SU-DHL-6 (cell line): ENCODE measurements at regions not wholly inside any gene's neighbourhood (a gene's known extent, or its start where the extent isn't known, plus 50 kb on each side); places are given as distances from the start of the nearest gene placed in this dataset.
"Not testable (repeated sequence)": the region's sequence is repeated elsewhere in the genome, so short reads cannot be mapped to it uniquely, and the experiment has no call there.

Experiments used
- H2AFZ ChIP-seq: fragments of 200-600 bp; sonication (generic); 2 replicates; pipeline ENCODE4 v1.6.1; 2014; ENCODE audit warnings: low read depth, mild to moderate bottlenecking, moderate library complexity, mixed read lengths, antibody characterized with exemption, low read length; ENCODE audit not compliant: severe bottlenecking
- H3F3A ChIP-seq: fragments of 200-600 bp; shearing (Covaris generic); 2 replicates; pipeline ENCODE4 v1.6.0; 2016; ENCODE audit warnings: antibody characterized with exemption, mild to moderate bottlenecking; ENCODE audit not compliant: insufficient read depth
- H3K27ac ChIP-seq: fragments of 200-600 bp; sonication (generic); 2 replicates; pipeline ENCODE4 v1.5.1; 2016; ENCODE audit warnings: low read depth, mild to moderate bottlenecking, low read length, moderate library complexity, mixed read lengths
- H3K27me3 ChIP-seq: fragments of 200-600 bp; sonication (generic), shearing (Covaris generic); 2 replicates; pipeline ENCODE4 v1.6.0; 2014; ENCODE audit warnings: mild to moderate bottlenecking, low read length
- H3K36me3 ChIP-seq: fragments of 200-600 bp; sonication (generic); 2 replicates; pipeline ENCODE4 v1.6.1; 2014; ENCODE audit warnings: mild to moderate bottlenecking, low read length, mixed read lengths
- H3K4me2 ChIP-seq: fragments of 300-600, 200-600 bp; shearing (Covaris generic), sonication (generic); 2 replicates; pipeline ENCODE4 v1.6.0; 2014; ENCODE audit warnings: low read length, low read depth, mild to moderate bottlenecking; ENCODE audit not compliant: poor library complexity, severe bottlenecking
- H3K4me3 ChIP-seq: fragments of 200-600 bp; sonication (generic); 2 replicates; pipeline ENCODE4 v1.5.1; 2014; ENCODE audit warnings: antibody characterized with exemption, low read length, mild to moderate bottlenecking, mixed read lengths; ENCODE audit not compliant: insufficient read depth, poor library complexity, severe bottlenecking
- H3K79me2 ChIP-seq: fragments of 200-600 bp; sonication (generic); 2 replicates; pipeline ENCODE4 v1.6.1; 2014; ENCODE audit warnings: mild to moderate bottlenecking, low read length, moderate library complexity; ENCODE audit not compliant: insufficient read depth
- H3K9ac ChIP-seq: fragments of 200-600 bp; sonication (generic); 2 replicates; pipeline ENCODE4 v1.7.0; 2014; ENCODE audit warnings: mild to moderate bottlenecking, low read length
- H3K9me2 ChIP-seq: fragments of 200-600 bp; sonication (generic); replicated peaks from 2 replicates; pipeline ENCODE4 v1.6.1; 2014; ENCODE audit warnings: low read length; ENCODE audit not compliant: insufficient read depth
- H3K9me3 ChIP-seq: fragments of 200-600 bp; sonication (generic); 2 replicates; pipeline ENCODE4 v1.6.1; 2014; ENCODE audit warnings: low read length, mixed read lengths; ENCODE audit not compliant: insufficient read depth
- H4K20me1 ChIP-seq: fragments of 200-600 bp; sonication (generic); 2 replicates; pipeline ENCODE4 v1.6.1; 2014; ENCODE audit warnings: low read depth, mild to moderate bottlenecking, antibody characterized with exemption, low read length, moderate library complexity, mixed read lengths
- EZH2phosphoT487 ChIP-seq: fragments of 200-600 bp; sonication (generic), shearing (Covaris generic); conservative IDR thresholded peaks from 2 replicates; pipeline ENCODE4 v1.6.1; 2018; ENCODE audit warnings: mild to moderate bottlenecking, antibody characterized with exemption, low read length, moderate library complexity, mixed read lengths
- TF ChIP-seq, protein P1 (sequence below): fragments of 200-600 bp; sonication (generic); IDR thresholded peaks from one replicate; pipeline ENCODE4 v1.5.1; 2017; ENCODE audit warnings: antibody characterized with exemption, mild to moderate bottlenecking, low read length, moderate library complexity; ENCODE audit not compliant: insufficient read depth, poor library complexity, severe bottlenecking

DNA sequence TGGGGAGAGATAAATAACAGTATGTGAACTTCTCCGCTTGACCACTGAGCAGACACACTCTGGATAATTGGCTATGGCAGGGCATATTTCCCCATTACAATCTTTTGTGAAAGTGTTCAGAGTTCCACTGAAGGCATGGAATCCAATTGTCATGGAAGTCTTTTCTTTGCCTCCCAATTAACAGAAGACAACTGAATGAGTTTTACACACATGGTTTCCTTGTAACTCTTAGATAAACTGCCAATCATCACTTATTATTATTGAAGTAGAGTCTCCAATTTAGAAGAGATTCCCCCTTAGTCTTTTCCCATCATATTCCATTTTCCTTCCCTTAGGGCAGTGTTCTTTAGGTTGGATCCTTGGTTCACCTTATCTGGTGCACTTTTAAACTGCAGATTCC, 308.3 kb downstream of the NR2F2 start:
- H3K79me2 ChIP-seq: no peaks in the 10 kb centered on the region
- no peak overlapping the region for H3K9ac ChIP-seq
- H3K4me2 ChIP-seq: no peak overlapping the region
- H4K20me1 ChIP-seq: no peaks in the 10 kb centered on the region
- H3F3A ChIP-seq: no peaks in the 10 kb centered on the region
- no peaks in the 10 kb centered on the region for H3K27me3 ChIP-seq
- no peak overlapping the region for H3K4me3 ChIP-seq
- TF ChIP-seq, protein P1, sequence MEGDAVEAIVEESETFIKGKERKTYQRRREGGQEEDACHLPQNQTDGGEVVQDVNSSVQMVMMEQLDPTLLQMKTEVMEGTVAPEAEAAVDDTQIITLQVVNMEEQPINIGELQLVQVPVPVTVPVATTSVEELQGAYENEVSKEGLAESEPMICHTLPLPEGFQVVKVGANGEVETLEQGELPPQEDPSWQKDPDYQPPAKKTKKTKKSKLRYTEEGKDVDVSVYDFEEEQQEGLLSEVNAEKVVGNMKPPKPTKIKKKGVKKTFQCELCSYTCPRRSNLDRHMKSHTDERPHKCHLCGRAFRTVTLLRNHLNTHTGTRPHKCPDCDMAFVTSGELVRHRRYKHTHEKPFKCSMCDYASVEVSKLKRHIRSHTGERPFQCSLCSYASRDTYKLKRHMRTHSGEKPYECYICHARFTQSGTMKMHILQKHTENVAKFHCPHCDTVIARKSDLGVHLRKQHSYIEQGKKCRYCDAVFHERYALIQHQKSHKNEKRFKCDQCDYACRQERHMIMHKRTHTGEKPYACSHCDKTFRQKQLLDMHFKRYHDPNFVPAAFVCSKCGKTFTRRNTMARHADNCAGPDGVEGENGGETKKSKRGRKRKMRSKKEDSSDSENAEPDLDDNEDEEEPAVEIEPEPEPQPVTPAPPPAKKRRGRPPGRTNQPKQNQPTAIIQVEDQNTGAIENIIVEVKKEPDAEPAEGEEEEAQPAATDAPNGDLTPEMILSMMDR: no peak
- TF ChIP-seq EZH2phosphoT487: no peak
- H3K9me2 ChIP-seq: no peaks in the 10 kb centered on the region
- no peaks in the 10 kb centered on the region for H3K36me3 ChIP-seq
- no peak overlapping the region for H2AFZ ChIP-seq
- no peaks in the 10 kb centered on the region for H3K9me3 ChIP-seq
- no peak overlapping the region for H3K27ac ChIP-seq

DNA sequence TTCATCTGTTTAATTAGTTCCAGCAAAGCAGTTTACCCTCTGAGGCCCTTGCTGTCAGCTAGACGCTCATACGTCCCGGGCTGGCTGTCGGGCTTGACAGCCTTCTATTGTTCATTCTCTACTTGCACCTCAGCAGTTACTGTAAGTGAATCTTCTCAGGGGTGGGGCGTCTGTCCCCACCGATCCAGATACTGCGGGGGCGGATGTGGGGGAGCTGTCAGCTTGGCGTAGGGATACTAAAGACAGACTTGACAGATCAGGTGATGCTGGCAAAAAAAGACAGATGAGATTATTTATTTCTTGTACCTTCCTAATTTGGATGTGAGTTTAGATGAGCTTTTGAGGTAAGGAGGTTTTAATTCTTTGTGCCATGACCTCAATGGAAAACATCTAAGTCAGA, 315.3 kb downstream of the NR2F2 start:
- H3K27me3 ChIP-seq: no peaks in the 10 kb centered on the region
- H3K9ac ChIP-seq: no peak overlapping the region
- H3K9me3 ChIP-seq: no peaks in the 10 kb centered on the region
- no peak overlapping the region for H2AFZ ChIP-seq
- no peak overlapping the region for H3K4me3 ChIP-seq
- no peaks in the 10 kb centered on the region for H3K36me3 ChIP-seq
- H3K27ac ChIP-seq: no peak overlapping the region
- no peaks in the 10 kb centered on the region for H4K20me1 ChIP-seq
- TF ChIP-seq, protein P1: no peak
- no peak for TF ChIP-seq EZH2phosphoT487
- H3F3A ChIP-seq: no peaks in the 10 kb centered on the region
- no peak overlapping the region for H3K4me2 ChIP-seq
- H3K9me2 ChIP-seq: no peaks in the 10 kb centered on the region
- no peaks in the 10 kb centered on the region for H3K79me2 ChIP-seq

DNA sequence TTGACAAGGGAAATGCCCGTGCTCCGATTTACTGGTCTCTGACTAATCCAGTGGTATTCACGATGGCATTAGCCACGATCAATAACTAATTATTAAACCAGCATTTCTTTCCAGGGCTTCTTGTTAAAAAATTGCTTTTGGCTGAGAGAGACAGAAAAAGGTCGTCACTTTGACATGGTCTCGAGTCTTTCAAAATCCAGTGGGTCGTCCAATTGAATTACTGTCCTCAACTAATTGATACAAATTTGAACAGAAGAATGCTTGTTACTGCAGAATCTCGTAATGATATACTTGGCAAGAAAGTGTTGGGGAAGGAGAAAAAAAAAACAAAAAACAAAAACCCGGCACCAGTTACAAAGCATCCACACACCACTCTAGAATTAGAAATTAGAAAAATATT, 318.4 kb downstream of the NR2F2 start:
- no peak overlapping the region for H3K4me3 ChIP-seq
- H3K27me3 ChIP-seq: no peaks in the 10 kb centered on the region
- TF ChIP-seq, protein P1: no peak
- H3K9me3 ChIP-seq: no peaks in the 10 kb centered on the region
- no peaks in the 10 kb centered on the region for H3K79me2 ChIP-seq
- H2AFZ ChIP-seq: no peak overlapping the region
- H3K36me3 ChIP-seq: no peaks in the 10 kb centered on the region
- no peaks in the 10 kb centered on the region for H4K20me1 ChIP-seq
- no peaks in the 10 kb centered on the region for H3F3A ChIP-seq
- no peaks in the 10 kb centered on the region for H3K9me2 ChIP-seq
- no peak overlapping the region for H3K27ac ChIP-seq
- H3K9ac ChIP-seq: no peak overlapping the region
- no peak overlapping the region for H3K4me2 ChIP-seq

DNA sequence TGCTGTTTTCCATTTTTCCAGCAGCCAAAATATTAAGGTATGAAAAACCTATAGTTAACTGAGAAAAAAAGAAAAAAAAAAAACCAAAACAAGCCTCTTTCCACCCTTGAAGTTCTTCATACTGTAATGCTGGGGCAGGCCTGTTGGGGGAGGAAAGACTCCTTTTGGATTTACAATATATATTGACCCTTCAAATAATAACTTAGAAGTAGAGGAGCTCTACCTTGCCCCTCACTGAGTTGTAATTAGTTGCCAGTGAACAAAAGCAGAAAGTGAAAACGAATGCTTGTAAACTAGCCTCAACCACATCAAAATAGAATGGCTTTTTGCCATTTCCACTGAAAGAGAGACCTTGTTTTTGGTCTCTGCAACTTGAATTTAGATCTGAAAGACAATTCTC, 326.6 kb downstream of the NR2F2 start:
- H3K4me2 ChIP-seq: no peak overlapping the region
- H3K9me3 ChIP-seq: no peaks in the 10 kb centered on the region
- H4K20me1 ChIP-seq: no peaks in the 10 kb centered on the region
- H3K36me3 ChIP-seq: no peaks in the 10 kb centered on the region
- H3K4me3 ChIP-seq: no peak overlapping the region
- no peak overlapping the region for H3K27ac ChIP-seq
- H2AFZ ChIP-seq: no peak overlapping the region
- H3K9ac ChIP-seq: no peak overlapping the region
- no peaks in the 10 kb centered on the region for H3K79me2 ChIP-seq
- H3F3A ChIP-seq: no peaks in the 10 kb centered on the region
- TF ChIP-seq, protein P1: no peak
- TF ChIP-seq EZH2phosphoT487: no peak
- no peaks in the 10 kb centered on the region for H3K9me2 ChIP-seq
- no peaks in the 10 kb centered on the region for H3K27me3 ChIP-seq

DNA sequence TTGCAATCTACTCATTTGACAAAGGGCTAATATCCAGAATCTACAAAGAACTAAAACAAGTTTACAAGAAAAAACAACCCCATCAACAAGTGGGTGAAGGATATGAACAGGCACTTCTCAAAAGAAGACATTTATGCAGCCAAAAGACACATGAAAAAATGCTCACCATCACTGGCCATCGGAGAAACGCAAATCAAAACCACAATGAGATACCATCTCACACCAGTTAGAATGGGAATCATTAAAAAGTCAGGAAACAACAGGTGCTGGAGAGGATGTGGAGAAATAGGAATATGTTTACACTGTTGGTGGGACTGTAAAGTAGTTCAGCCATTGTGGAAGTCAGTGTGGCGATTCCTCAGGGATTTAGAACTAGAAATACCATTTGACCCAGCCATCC, 336.5 kb downstream of the NR2F2 start:
- H2AFZ ChIP-seq, H3K9ac ChIP-seq, H4K20me1 ChIP-seq, H3K27ac ChIP-seq, H3F3A ChIP-seq, H3K79me2 ChIP-seq, H3K9me3 ChIP-seq, H3K36me3 ChIP-seq, H3K4me3 ChIP-seq, H3K4me2 ChIP-seq, H3K9me2 ChIP-seq, H3K27me3 ChIP-seq: not testable (repeated sequence)
